Ovary (tissue), 7 donors: ENCODE measurements at regions not wholly inside any gene's neighbourhood (a gene's known extent, or its start where the extent isn't known, plus 50 kb on each side); places are given as distances from the start of the nearest gene placed in this dataset.

Source experiments
- DNase-seq, 5 donors: peaks; one replicate each; pipeline ENCODE4 v3.0.0-alpha.2; 2019 to 2020
- H3K27ac ChIP-seq, 2 donors: fragments of 200-600 bp; one replicate each; pipeline versions ENCODE4 v1.5.1 to v1.8.0; 2019 to 2022
- H3K27me3 ChIP-seq: fragments of 200-600 bp; one replicate; pipeline ENCODE4 v1.8.0; 2022
- H3K36me3 ChIP-seq: fragments of 200-600 bp; sonication (generic); one replicate; pipeline ENCODE4 v1.5.1; 2019
- H3K4me1 ChIP-seq: one replicate; pipeline ENCODE4 v1.8.1; 2013; ENCODE audit warnings: mild to moderate bottlenecking, moderate library complexity; ENCODE audit not compliant: insufficient read depth
- H3K4me3 ChIP-seq: fragments of 200-600 bp; sonication (generic); one replicate; pipeline ENCODE4 v1.5.1; 2017
- H3K9me3 ChIP-seq, 2 donors: fragments of 200-600 bp in 1 of 2; sonication (generic) in 1 of 2; one replicate each; pipeline versions ENCODE4 v1.5.1 to v1.8.1; 2013 to 2019; ENCODE audit warnings: mild to moderate bottlenecking in 1 of 2, moderate library complexity in 1 of 2
- EP300 ChIP-seq: sonication (generic); formaldehyde crosslinking; IDR thresholded peaks from one replicate; pipeline ENCODE4 v1.6.1; 2017; ENCODE audit warnings: antibody characterized with exemption
- POLR2A ChIP-seq: fragments of 450-650 bp; IDR thresholded peaks from one replicate; pipeline ENCODE4 v1.6.1; 2017; ENCODE audit warnings: antibody characterized with exemption, mild to moderate bottlenecking, moderate library complexity
- WGBS, 3 donors: extraction: QIAGEN DNeasy Blood & Tissue Kit in 1 of 3; methylation state at CpG; one replicate each; pipeline versions ENCODE4 v1.1.5 to v1.1.7; 2013 to 2017; 5-methylcytosine and 5-hydroxymethylcytosine counted together
- intact Hi-C, 4 donors: fragments of 100-400 bp; cut with DNase I; formaldehyde crosslinking; loops; one replicate each; pipeline versions ENCODE4 v1.11.0 to v1.15.1; 2022 to 2023
- TF ChIP-seq, protein P1 (sequence below), 3 donors: fragments of 450-650 bp in 2 of 3; fragments of 200-600 bp in 1 of 3; IDR thresholded peaks; one replicate each; pipeline versions ENCODE4 v1.5.1 to v1.8.0; 2016 to 2022; ENCODE audit warnings: antibody characterized with exemption in 3 of 3, mild to moderate bottlenecking in 1 of 3
- donor health status: DM: no; HTN: no; CAD: no; lungs with moderate emphysema.
- donor health status: DM: no; HTN: no; CAD: no.
- donor health status: Bipolar disorder and iron deficiency.
- donor health status: DM: no; HTN: no; CAD: no.
- donor health status: DM: yes; HTN: yes; CAD: no.

DNA sequence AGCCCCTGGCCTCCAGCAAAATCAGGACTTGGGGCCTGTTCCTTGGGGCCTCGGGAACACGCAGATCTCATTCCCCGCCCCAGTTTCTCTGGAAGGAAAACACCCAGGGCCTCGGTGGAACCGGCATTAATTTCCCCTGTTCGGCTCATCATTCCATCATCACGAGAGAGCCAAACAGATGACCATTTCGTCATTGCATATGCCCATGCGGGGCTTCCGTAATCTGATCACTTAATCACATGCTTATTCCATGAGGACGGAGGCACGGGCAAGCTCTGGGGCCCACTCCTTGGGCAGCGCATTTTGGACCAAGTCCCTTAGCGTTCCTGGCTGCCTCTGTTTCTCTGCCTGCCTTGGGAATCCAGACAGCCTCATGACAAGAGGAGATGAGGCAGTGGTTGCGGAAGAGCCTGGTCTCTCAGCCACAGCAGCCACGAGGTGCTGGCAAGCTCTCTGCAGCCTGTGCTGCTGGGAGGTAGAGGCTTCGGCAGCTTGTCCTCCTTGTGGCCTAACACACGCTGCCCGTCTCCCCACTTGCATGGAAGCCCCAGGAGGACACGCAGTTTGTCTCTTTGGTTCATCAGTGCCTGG, 65.0 kb upstream of the IER5L start:
- peak in 2 of 5 donors; percentile 21 to 36 for DNase-seq
- intact Hi-C loops, result no loop called here
- Histone ChIP-seq H3K4me3 (no peak overlapping the region), H3K27ac (no peak overlapping the region), H3K36me3 (no peaks in the 10 kb centered on the region), H3K9me3 (no peaks in the 10 kb centered on the region), H3K4me1 (no peaks in the 10 kb centered on the region), H3K27me3 (no peaks in the 10 kb centered on the region)
- 68 to 77% (median 73%) methylated on average over 20 of the region's 20 CpGs for WGBS, 3 donors
- TF ChIP-seq, protein P1, sequence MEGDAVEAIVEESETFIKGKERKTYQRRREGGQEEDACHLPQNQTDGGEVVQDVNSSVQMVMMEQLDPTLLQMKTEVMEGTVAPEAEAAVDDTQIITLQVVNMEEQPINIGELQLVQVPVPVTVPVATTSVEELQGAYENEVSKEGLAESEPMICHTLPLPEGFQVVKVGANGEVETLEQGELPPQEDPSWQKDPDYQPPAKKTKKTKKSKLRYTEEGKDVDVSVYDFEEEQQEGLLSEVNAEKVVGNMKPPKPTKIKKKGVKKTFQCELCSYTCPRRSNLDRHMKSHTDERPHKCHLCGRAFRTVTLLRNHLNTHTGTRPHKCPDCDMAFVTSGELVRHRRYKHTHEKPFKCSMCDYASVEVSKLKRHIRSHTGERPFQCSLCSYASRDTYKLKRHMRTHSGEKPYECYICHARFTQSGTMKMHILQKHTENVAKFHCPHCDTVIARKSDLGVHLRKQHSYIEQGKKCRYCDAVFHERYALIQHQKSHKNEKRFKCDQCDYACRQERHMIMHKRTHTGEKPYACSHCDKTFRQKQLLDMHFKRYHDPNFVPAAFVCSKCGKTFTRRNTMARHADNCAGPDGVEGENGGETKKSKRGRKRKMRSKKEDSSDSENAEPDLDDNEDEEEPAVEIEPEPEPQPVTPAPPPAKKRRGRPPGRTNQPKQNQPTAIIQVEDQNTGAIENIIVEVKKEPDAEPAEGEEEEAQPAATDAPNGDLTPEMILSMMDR (IDR thresholded peaks at IDR 0.05), result no peak

GRCh38 chr9:129242191-129242941, 64.3 kb upstream of the IER5L start:
- intact Hi-C loops, result no loop called here
- H3K27me3 ChIP-seq, result no peaks in the 10 kb centered on the region
- peak in 2 of 5 donors; percentile 28 to 29 for DNase-seq
- 81 to 86% (median 83%) methylated on average over 15 of the region's 15 CpGs for WGBS, 3 donors
- H3K27ac ChIP-seq, result no peak overlapping the region
- H3K4me3 ChIP-seq, result no peak overlapping the region
- H3K9me3 ChIP-seq, result no peaks in the 10 kb centered on the region
- TF ChIP-seq EP300 (no peak), POLR2A (no peak)
- TF ChIP-seq, protein P1 (IDR thresholded peaks at IDR 0.05), result no peak
- no peaks in the 10 kb centered on the region for H3K36me3 ChIP-seq
- no peaks in the 10 kb centered on the region for H3K4me1 ChIP-seq

- TF ChIP-seq EP300, result no peak
- no peak for TF ChIP-seq POLR2A
- TF ChIP-seq, protein P1 (IDR thresholded peaks at IDR 0.05), result no peak
- Histone ChIP-seq H3K4me1 (peaks cover 2% of the 10 kb centered on the region), H3K27me3 (no peaks in the 10 kb centered on the region), H3K36me3 (no peaks in the 10 kb centered on the region), H3K27ac (no peak overlapping the region), H3K9me3 (no peaks in the 10 kb centered on the region), H3K4me3 (no peak overlapping the region)
- 96 to 97% (median 97%) methylated on average over 2 of the region's 2 CpGs for WGBS, 3 donors
- intact Hi-C loops, result no loop called here
- DNase-seq, result peak in 2 of 5 donors; percentile 16 to 28
Measured at GRCh38 chr9:129241725-129242124, 63.7 kb upstream of the IER5L start.

DNA sequence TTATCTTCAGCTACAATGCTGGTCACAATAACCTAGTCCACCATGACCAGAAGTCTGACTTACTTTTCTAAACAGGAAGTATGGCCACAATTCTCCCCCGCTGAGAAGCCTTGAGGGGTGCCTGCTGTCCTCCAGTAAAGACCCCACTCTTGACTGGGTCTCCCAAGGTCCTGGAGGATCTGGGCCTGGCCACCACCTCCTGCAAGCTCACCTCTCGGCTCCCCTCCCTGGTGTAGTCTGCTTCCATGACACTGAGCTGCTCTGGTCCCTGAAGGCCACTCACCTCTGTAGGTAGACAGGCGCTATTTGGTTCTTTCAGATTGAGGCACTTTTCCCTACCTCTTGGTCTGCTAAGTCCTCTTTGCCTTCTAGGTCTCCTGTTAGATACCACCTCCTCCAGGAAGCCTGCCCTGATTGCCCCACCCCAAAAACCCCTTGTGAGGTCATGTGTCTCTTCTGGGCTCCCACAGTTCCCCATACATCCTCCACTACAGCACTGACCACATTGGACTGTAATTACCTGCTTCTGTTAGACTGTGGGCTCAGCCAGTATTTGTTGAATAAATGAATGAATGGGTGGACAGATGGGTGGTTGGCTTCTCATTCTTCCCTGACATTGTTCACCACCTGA, 62.6 kb upstream of the IER5L start:
- no peak overlapping the region for H3K27ac ChIP-seq
- no peaks in the 10 kb centered on the region for H3K9me3 ChIP-seq
- no peak overlapping the region for H3K4me3 ChIP-seq
- no peaks in the 10 kb centered on the region for H3K36me3 ChIP-seq
- 88 to 98% (median 89%) methylated on average over 3 of the region's 3 CpGs for WGBS, 3 donors
- peaks cover 2% of the 10 kb centered on the region for H3K4me1 ChIP-seq
- peak in 1 of 5 donors; percentile 27 for DNase-seq
- TF ChIP-seq, protein P1 (IDR thresholded peaks at IDR 0.05), result no peak
- no peak for TF ChIP-seq EP300
- TF ChIP-seq POLR2A, result no peak
- intact Hi-C loops, result no loop called here
- H3K27me3 ChIP-seq, result no peaks in the 10 kb centered on the region
